OCI-LY1 (cell line): ENCODE measurements at regions not wholly inside any gene's neighbourhood (a gene's known extent, or its start where the extent isn't known, plus 50 kb on each side); places are given as distances from the start of the nearest gene placed in this dataset.

Source experiments
- H2AFZ ChIP-seq: fragments of 200-600 bp; sonication (generic), shearing (Covaris generic); 2 replicates; pipeline ENCODE4 v1.6.0; 2014; ENCODE audit warnings: antibody characterized with exemption, mild to moderate bottlenecking, low read length
- H3F3A ChIP-seq: fragments of 200-600 bp; sonication (generic), shearing (Covaris generic); 2 replicates; pipeline ENCODE4 v1.6.0; 2014; ENCODE audit warnings: mild to moderate bottlenecking, antibody characterized with exemption, low read length, moderate library complexity; ENCODE audit not compliant: insufficient read depth
- H3K27ac ChIP-seq: fragments of 200-600 bp; sonication (generic); 2 replicates; pipeline ENCODE4 v1.5.1; 2014; ENCODE audit warnings: low read length, mixed run types, mild to moderate bottlenecking, low read depth; ENCODE audit not compliant: poor library complexity, severe bottlenecking
- H3K27me3 ChIP-seq: fragments of 200-600 bp; sonication (generic); 2 replicates; pipeline ENCODE4 v1.6.0; 2014; ENCODE audit warnings: antibody characterized with exemption, mild to moderate bottlenecking, low read length, moderate library complexity; ENCODE audit not compliant: insufficient read depth
- H3K36me3 ChIP-seq: fragments of 200-600 bp; sonication (generic); 2 replicates; pipeline ENCODE4 v1.6.1; 2014; ENCODE audit warnings: mild to moderate bottlenecking, antibody characterized with exemption, low read length, moderate library complexity, mixed read lengths; ENCODE audit not compliant: insufficient read depth
- H3K4me1 ChIP-seq: fragments of 200-600 bp; sonication (generic); 2 replicates; pipeline ENCODE4 v1.5.1; 2014; ENCODE audit warnings: mild to moderate bottlenecking, low read length, moderate library complexity; ENCODE audit not compliant: insufficient read depth, severe bottlenecking
- H3K4me2 ChIP-seq: fragments of 200-600 bp; sonication (generic), shearing (Covaris generic); 2 replicates; pipeline ENCODE4 v1.6.1; 2014; ENCODE audit warnings: low read length
- H3K4me3 ChIP-seq: fragments of 200-600 bp; sonication (generic); 2 replicates; pipeline ENCODE4 v1.5.1; 2014; ENCODE audit warnings: low read length, low read depth, mild to moderate bottlenecking, mixed read lengths; ENCODE audit not compliant: poor library complexity, severe bottlenecking
- H3K79me2 ChIP-seq: fragments of 200-600 bp; shearing (Covaris generic); 2 replicates; pipeline ENCODE4 v1.6.1; 2016; ENCODE audit warnings: mixed run types, low read length, mixed read lengths; ENCODE audit not compliant: insufficient read depth
- H3K9ac ChIP-seq: fragments of 200-600 bp; sonication (generic), shearing (Covaris generic); 2 replicates; pipeline ENCODE4 v1.6.1; 2014; ENCODE audit warnings: mild to moderate bottlenecking, low read length, mixed read lengths
- H3K9me2 ChIP-seq: fragments of 200-600 bp; sonication (generic), shearing (Covaris generic); 2 replicates; pipeline ENCODE4 v1.6.1; 2014; ENCODE audit warnings: low read depth, mild to moderate bottlenecking, low read length, mixed read lengths
- H3K9me3 ChIP-seq: fragments of 200-600 bp; shearing (Covaris generic); 2 replicates; pipeline ENCODE4 v1.6.1; 2014; ENCODE audit warnings: low read length, mixed read lengths
- H4K20me1 ChIP-seq: fragments of 200-600 bp; sonication (generic), shearing (Covaris generic); 2 replicates; pipeline ENCODE4 v1.6.0; 2016; ENCODE audit warnings: mild to moderate bottlenecking, low read length; ENCODE audit not compliant: insufficient read depth
- CTCF ChIP-seq: fragments of 200-600 bp; sonication (generic), shearing (Covaris generic); IDR thresholded peaks from 2 replicates; pipeline ENCODE4 v1.5.1; 2017; ENCODE audit warnings: mild to moderate bottlenecking, antibody characterized with exemption, low read length, moderate library complexity, mixed read lengths
- EZH2 ChIP-seq: fragments of 200-600 bp; sonication (generic), shearing (Covaris generic); IDR thresholded peaks from 2 replicates; pipeline ENCODE4 v1.8.0; 2017; ENCODE audit warnings: borderline replicate concordance, mixed run types, mild to moderate bottlenecking, antibody characterized with exemption, low read length, moderate library complexity, mixed read lengths

GRCh38 chr17:77321649-77322513 is 181.1 kb downstream of the SEC14L1 start:
- Histone ChIP-seq H3K4me1 (peaks cover 70% of the 10 kb centered on the region), H3K4me2 (peak overlapping the region; percentile 36), H3K27me3 (peaks cover 21% of the 10 kb centered on the region; the same call in 1 of the 2 replicates), H3F3A (no peaks in the 10 kb centered on the region), H3K79me2 (no peaks in the 10 kb centered on the region), H4K20me1 (no peaks in the 10 kb centered on the region), H3K9me3 (no peaks in the 10 kb centered on the region), H3K4me3 (peak overlapping the region; percentile 54), H3K36me3 (no peaks in the 10 kb centered on the region), H2AFZ (no peak overlapping the region), H3K27ac (peak overlapping the region; percentile 76), H3K9ac (peak overlapping the region; percentile 41; the same call in 1 of the 2 replicates), H3K9me2 (no peaks in the 10 kb centered on the region)
- no peak for TF ChIP-seq EZH2
- no peak for TF ChIP-seq CTCF

- no peaks in the 10 kb centered on the region for H3K9me2 ChIP-seq
- no peaks in the 10 kb centered on the region for H3F3A ChIP-seq
- H3K27me3 ChIP-seq = peaks cover 24% of the 10 kb centered on the region; the same call in 1 of the 2 replicates
- H3K27ac ChIP-seq = peak overlapping the region; percentile 76
- TF ChIP-seq EZH2 (no peak), CTCF (no peak)
- no peaks in the 10 kb centered on the region for H3K79me2 ChIP-seq
- peak overlapping the region; percentile 36 for H3K4me2 ChIP-seq
- H3K9me3 ChIP-seq = no peaks in the 10 kb centered on the region
- peak overlapping the region; percentile 24; the same call in 1 of the 2 replicates for H3K9ac ChIP-seq
- H3K4me1 ChIP-seq = peaks cover 71% of the 10 kb centered on the region
- H3K4me3 ChIP-seq = peak overlapping the region; percentile 54
- no peaks in the 10 kb centered on the region for H3K36me3 ChIP-seq
- no peaks in the 10 kb centered on the region for H4K20me1 ChIP-seq
- no peak overlapping the region for H2AFZ ChIP-seq
Measured at GRCh38 chr17:77322514-77323412, 182.0 kb downstream of the SEC14L1 start.

- peak overlapping the region; percentile 36 for H3K4me2 ChIP-seq
- H3K9me2 ChIP-seq = no peaks in the 10 kb centered on the region
- no peaks in the 10 kb centered on the region for H3K79me2 ChIP-seq
- H3K9ac ChIP-seq = no peak overlapping the region; the same call in 1 of the 2 replicates
- H3K27ac ChIP-seq = peak overlapping the region; percentile 49
- peaks cover 22% of the 10 kb centered on the region; the same call in 1 of the 2 replicates for H3K27me3 ChIP-seq
- no peaks in the 10 kb centered on the region for H3F3A ChIP-seq
- H3K4me3 ChIP-seq = peak overlapping the region; percentile 54
- H3K36me3 ChIP-seq = no peaks in the 10 kb centered on the region
- H3K9me3 ChIP-seq = no peaks in the 10 kb centered on the region
- H4K20me1 ChIP-seq = no peaks in the 10 kb centered on the region
- H3K4me1 ChIP-seq = peaks cover 76% of the 10 kb centered on the region
- no peak overlapping the region for H2AFZ ChIP-seq
- TF ChIP-seq CTCF (no peak), EZH2 (no peak)
Measured at GRCh38 chr17:77323413-77324171, 182.8 kb downstream of the SEC14L1 start.
